HG02763 (cell line): ENCODE measurements at regions not wholly inside any gene's neighbourhood (a gene's known extent, or its start where the extent isn't known, plus 50 kb on each side); places are given as distances from the start of the nearest gene placed in this dataset.
A peak's percentile ranks its signal among the peaks of the same experiment; 100 is the strongest.

ENCODE experiments used
- ATAC-seq: cut with Tn5 transposase; IDR thresholded peaks from one replicate; pipeline ENCODE4 v1.9.1; 2021; ENCODE audit warnings: mild to moderate bottlenecking, moderate library complexity; ENCODE audit not compliant: unreplicated experiment

DNA sequence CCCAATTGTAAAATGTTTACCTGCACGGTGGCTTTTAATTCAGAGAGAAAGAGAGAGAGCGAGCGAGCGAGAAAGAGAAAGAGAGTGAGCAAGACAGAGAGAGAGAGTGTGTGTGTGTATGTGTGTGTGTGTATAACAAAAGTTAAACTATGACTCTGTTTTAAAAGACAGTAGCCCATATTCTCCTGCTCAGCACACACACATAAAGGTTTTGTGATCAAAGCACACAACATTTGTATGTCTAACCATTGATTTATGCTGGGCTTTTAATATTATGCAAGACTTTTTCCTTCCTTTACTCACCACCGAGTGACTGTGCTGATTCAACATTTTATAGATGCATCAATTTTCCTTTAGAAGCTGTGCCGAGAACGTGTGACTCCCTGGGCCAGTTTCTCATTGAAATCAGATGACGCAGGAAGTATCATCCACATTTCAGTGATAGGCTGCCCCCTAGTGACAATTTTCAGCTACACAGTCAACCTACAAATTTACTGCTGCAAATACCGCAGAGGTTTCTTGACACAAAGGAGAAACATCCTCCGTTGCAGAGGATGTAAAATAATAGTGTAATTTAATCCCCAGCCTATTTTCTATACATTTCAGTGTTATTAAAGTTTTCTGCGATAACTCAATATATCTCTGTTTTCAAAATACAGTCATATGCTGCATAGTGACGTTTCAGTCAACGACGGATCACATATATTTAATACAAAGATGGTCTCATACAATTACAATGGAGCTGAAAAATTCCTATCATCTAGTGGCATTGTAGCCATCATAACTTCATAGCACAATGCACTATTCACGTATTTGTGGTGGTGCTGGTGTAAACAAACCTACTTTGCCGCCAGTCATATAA is 165.9 kb upstream of the TANK start:
- ATAC-seq, result peak; percentile 70

DNA sequence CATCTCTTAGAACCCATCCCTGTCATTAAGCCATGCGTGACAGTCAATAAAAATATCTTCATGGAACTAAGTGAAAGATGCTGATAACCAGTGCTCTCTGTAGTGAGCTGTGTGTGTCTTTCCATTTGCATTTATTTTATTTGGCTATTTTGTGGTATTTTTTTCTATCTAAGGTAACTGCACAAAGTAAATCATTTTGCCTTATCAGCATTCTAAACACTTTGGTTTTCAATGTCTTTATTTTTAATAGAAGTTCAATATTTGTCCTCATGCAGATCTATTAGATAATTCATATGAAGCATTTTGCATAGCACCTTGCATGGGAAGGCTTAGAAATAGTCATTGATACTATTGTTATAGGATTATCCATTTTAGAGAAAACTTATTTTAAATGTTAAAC is 163.6 kb upstream of the TANK start:
- no peak for ATAC-seq

DNA sequence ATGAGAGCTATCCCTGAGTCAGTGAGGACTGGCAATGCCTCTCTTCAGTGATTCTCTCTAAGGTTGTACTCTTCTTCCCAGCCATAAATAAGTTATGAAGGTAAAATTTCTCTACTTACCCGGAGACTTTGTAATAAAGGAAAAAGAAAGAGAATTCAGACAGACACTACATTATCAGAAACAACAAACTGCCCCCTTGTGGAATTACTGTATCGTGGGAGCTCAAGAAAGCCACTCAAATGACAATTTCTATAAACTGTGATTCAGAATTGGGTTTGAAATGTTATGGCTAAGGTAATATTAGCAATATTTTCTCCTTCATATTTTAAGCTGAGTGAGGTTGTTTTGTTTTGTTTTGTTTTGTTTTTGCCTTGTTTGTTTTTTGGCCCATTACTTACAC is 155.8 kb upstream of the TANK start:
- no peak for ATAC-seq

DNA sequence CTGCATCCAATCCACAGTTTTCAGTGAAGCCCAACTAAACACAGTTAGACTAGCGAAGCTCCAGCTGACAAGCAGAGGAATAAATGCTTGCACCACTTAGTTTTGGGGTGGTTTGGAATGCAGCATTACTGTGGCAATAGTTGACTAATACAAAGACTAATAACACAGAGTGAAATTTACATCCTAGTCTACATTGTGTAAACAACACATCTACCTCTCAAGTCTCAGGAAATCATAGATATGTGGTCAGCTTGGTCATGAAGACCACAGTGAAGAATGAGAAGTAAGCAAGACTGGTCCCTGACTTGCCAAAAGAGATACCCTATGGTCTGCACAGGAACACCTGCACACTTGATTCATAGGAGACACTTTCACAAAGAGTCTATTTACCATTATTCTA is 155.1 kb upstream of the TANK start:
- ATAC-seq, result no peak

DNA sequence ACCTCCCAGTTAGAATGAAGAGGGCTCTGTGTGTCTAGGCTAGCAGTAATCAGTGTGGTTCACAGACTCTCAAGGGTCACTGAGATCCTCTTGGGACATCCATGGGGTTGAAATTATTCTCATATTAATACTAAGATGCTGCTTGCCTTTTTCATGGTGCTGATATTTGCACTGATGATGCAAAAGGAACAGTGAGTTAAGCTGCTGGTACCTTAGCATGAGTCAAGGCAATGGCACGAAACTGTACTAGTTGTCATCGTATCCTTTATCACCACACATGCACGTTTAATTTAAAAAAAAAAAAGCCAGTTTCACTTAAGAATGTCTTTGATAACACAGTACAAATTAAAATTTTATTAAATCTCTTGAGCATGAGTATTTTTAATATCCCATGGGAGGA is 151.9 kb upstream of the TANK start:
- ATAC-seq, result no peak

DNA sequence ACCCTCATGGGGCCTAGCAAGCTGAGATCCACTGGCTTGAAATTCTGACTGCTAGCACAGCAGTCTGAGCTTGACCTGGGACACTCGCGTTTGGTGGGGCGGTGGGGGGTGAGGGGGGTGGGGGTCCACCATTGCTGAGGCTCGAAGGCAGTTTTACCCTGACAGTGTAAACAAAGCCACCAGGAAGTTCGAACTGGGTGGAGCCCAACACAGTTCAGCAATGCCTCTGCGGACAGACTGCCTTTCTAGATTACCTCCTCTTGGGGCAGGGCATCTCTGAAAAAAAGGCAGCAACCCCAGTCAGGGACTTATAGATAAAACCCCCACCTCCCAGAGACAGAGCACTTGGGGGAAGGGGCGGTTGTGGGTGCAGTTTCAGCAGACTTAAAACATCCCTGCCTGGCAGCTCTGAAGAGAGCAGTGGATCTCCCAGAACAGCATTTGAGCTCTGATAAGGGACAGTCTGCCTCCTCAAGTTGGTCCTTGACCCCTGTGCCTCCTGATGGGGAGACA is 149.7 kb upstream of the TANK start:
- ATAC-seq, result no peak

DNA sequence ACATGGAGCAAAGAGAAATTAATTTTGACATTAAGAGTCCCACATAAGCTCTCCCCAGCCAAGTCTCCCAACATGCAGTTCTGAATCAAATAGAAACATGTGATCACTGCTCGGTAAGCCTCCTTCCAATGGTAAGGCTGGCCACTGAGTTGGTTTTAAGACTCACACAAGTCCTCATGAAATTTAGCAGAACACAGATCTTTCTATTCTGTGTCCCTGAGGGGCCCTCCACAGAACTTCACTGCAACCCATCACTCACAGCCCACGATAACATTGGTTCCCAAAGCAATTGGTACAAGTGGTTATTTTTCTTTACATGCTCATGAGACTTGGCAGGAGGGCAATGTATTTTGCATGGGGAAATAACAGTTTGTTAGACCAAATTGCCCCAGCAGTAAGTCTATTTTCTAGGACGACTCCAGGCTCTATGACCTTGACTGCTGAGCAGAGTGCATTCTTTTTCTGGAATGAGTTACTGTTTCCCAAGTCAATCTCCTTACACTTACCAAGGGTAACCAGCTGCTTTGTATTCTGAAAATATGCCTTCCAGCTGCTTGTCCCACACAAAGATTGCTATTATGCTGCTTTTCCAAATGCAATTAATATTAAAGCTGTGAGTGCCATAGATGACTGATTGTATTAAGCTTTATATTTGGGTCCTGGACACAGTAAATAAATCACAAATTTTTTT is 142.3 kb upstream of the TANK start:
- ATAC-seq, result no peak

DNA sequence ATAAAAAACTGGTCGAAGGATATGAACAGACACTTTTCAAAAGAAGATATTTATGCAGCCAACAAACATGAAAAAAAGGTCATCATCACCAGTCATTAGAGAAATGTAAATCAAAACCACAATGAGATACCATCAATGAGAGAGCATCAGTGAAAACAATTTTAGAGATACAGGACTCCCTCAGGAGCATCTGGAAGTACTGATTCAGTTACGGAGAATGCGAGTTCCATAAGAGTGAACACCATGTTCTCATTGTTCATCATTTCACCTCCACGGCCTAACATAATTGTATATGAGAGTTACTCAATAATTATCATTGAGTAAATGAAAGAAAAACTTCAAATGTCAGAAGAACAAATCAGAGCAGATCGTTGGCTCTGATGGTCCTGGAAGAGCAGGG is 140.9 kb upstream of the TANK start:
- no peak for ATAC-seq

DNA sequence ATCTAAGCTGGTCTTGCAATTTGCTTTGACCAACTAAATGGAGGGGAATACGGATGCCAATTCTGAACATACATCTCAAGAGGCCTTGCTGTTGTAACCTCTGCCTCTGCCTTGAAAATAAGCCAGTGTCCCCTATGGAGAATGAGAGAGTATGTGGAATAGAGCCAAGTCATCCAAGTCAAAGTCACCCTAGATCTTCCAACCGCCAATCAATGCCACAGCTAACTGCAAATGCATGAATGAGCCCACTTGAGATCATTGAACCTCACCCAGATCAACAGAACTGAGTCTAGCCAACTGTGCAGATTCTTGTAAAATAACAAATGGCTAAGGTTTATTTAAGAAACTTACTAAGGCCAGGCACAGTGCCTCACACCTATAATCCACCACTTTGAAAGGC is 139.8 kb upstream of the TANK start:
- no peak for ATAC-seq

DNA sequence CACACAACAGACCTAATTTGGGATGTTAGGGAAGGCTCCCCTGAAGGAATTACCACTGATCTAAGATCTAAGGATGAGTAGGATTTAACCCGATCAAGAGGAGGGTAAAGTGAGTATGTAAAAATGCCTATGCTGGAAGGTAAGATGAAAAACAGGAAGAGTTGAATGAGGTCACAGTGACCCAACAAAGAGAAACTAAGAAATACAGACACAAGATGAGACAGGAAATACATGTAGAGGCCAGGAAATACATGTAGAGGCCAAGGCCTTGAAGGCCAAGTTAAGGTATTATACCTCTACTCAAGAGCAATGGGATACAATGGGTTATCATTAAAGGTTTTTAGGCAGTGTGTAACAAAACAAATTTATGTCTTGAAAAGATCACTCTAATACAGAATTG is 131.6 kb upstream of the TANK start:
- ATAC-seq, result no peak

DNA sequence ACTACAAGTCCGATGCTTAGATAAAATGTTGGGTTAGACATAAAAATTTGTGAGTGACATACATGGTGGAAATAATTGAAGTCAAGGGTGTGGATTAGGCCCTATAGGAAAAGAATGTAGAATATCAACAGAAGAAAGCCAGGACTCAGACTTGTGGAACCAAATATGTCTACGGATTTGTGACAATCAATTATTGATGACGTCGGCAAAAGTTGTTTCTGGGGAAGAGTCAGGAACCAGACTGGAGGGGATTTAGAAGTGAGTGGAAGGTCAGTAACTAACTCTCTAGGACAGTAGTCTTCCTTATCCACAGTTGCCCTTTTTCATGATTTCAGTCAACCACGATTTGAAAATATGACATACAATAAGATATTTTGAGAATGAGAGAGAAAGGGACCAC is 130.9 kb upstream of the TANK start:
- ATAC-seq, result no peak

DNA sequence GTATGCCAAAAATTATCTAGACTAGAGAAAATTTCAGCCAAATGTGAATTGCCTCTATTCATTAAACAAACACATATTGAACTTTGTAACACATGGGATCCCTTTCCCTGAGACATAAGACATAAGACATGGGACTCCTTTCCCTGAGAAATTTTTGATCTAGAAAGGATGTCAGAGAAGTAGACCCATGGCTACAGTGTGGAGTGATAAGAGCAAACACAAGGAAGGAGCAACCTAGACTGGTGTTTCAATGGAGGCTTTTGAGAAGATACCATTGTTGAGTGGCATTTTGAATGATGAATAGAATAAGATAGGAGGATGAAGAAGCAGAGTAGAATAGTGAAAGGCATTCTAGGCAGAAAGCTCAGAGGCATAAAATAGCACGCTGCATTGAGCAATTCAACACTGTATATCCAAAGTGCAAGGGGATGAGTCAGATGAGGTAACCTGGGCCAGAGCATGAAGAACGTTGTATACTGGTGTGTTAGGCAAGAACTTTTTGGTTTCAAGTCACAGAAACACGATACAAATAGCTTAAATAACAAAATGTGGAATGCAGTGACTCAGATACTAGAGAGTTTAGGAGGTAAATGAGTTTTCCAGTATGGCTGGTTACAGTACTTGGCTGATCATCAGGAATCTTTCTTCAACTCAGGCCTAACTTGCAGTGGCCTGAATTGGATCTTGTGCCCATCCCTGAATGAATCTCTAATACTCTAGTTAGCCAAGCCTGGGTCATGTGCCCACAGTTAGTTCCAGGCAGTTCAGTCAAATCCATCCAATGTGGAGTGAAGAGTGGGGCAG is 129.8 kb upstream of the TANK start:
- ATAC-seq, result no peak

DNA sequence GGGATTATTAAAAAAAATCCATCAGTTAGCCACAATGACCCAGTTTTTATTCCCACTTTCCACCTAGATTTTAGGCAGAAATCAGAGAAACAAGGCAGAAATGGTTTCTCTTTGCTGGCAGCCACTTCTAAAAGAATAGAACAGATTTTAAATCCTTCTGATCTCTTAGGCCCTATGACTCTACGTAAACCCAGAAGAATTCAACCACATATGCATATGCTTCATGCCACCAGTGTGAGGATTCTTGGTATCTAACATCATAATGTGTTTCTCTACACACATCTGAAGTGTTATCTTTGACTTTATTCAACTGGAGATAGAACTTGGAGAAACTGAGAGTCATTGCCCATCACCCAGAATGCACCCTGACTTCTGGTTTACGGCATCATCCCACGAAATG is 128.7 kb upstream of the TANK start:
- no peak for ATAC-seq

DNA sequence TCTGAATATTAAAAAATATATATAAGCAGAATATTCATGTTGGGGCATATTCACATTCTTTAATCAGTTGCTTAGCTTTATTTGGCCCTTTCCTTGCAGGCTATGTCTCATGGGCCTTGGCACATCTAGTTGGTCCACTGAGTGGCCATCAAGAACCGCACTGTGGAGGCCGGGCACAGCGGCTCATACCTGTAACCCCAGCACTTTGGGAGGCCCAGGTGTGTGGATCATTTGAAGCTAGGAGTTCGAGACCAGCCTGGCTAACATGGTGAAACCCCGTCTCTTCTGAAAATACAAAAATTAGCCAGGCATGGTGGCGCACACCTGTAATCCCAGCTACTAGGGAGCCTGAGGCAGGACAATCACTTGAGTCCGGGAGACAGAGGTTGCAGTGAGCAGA is 127.6 kb upstream of the TANK start:
- no peak for ATAC-seq

DNA sequence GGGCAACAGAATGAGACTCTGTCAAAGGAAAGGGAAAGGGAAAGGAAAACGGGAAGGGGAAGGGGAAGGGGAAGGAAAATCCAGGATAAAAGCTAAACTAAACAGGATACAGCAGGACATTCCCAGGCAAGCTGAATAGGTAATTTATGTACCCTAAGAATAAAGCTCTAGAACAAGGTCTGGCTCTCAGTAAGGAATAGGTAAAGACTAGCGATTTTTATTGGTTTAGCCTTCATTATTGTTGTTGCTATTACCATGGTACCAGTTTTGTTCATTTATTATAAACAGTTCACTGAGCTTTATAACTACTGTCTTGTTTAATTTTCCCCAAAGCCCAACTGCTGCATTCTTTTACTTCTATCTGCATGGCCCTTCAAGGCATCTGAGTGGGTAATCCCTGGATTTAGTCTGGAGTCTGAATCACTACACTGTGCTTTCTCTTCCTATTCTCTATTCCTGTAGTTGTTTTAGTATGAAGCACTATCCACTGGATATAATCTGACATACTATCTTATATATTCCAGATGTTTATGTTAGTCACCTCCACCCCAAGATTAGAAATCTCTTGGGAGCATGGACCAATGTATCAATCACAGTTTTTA is 127.1 kb upstream of the TANK start:
- ATAC-seq, result no peak

DNA sequence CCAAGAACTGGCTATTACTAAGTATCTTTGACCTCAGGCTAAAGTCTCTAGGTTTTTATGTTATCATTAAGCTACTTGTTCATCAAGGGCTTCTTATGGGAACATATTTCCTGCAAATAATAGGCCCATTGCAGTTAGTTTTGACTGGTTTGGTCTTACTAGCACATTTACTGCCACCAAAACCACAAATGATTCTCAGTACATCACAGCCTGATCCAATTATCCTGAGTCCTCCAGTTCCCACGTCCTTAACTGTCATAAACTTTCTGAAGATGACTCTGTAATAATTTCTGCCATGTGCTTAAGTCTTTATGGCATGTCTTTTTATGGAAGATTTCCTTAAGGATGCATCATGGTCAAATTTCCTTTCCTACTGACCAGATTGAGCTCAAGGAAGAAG is 123.3 kb upstream of the TANK start:
- ATAC-seq, result no peak

DNA sequence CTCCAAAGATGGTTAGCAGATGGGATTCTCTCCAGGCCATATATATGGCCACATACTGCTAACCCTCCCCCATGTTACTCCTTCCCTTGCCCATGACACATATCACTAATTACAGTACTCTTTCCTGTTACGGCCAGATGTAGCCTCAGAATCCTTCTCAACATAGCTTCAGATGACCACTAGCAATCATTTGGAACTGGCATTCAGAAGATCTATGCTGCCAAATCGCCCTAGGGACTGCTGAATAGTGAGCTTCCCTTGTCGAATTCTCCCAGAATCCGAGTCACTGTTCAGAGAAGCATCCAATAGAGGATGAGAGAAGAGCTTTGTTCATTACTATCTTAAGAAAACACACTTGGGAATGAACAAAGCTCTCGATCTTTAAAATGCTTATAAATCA is 121.2 kb upstream of the TANK start:
- no peak for ATAC-seq

DNA sequence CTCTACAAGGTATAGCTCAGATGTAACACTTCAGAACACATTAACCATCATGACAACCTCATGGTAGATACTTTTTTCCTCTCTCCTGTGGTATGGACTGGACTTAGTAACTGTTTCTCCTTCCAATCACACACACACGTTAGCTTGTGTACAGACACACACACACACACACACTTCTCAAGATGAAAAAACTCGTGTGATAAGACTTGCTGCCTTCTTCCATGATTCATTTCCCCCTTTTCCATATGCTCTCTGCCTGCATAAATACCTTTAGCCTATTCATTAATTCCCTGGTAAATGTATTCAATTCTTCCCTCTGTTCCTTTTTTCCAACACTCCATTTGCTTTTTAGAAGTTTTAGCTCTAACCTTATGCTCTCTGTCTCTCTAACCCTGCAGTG is 118.9 kb upstream of the TANK start:
- ATAC-seq, result no peak

DNA sequence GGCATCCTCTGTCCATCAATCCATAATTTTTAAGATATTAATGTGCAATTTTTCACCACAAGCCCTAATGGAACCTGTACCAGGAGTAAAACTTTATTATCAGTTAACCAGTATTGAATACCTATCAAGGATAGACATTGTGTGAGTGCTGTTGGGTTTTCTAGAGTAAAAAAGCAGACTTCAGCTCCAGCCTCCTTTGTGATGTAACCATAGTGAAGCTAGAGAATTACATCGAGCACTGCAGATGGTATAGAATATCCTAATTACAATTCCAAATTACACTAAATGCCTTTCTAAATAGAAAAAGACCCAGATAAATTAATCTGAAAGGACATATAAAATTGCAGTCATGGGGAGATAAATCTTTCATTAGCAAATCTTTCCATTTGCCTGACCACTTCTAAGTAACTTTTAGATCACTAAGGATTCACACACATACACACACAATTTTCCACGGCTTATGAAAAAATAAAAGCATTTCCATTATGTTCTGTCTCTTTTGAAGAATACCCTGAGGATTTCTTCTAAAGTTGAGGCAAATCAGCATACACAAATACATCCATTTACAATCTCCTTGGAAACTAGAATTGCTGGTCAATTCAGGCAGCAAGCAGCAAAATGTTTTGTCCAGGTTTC is 117.1 kb upstream of the TANK start:
- no peak for ATAC-seq

DNA sequence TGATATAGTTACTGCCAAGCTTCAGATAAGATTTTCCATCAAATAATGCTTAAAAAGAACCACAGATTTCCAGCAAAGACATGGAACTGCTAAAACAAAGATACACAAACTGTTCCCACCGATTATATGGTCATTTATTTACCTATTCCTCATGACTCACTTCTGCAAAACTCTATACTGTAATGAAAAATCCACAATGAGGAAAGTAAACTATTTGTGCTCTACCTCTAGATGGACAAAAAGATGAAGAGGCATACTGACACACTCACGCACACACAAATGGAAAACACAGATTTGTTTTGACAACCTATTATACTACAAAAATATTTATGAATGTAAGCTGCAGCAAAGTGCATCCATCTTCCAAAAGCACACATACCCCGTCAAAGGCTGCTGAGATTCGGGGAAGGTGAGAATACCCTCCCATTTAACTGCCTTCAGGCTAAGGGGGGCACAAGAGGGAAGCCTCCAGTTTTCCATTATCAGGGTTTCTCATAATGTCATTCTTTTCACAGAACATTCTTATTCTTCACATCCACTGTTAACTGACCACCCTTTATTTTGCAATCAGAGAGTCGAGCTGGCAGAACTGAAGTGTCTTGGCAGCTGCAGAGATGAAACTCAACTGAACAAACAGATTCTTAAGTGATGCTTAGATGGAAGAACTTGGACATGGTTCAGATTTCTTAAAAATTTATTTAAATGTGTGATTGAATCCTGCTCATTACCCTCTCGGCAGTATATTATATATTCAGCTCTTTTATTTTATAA is 115.9 kb upstream of the TANK start:
- no peak for ATAC-seq
